GM19468 (cell line): ENCODE measurements at regions not wholly inside any gene's neighbourhood (a gene's known extent, or its start where the extent isn't known, plus 50 kb on each side); places are given as distances from the start of the nearest gene placed in this dataset.

Experiments
- ATAC-seq: cut with Tn5 transposase; IDR thresholded peaks from one replicate; pipeline ENCODE4 v1.9.1; 2021; ENCODE audit warnings: mild to moderate bottlenecking, moderate library complexity, moderate number of reproducible peaks; ENCODE audit not compliant: unreplicated experiment; ENCODE audit errors: extremely low read depth

DNA sequence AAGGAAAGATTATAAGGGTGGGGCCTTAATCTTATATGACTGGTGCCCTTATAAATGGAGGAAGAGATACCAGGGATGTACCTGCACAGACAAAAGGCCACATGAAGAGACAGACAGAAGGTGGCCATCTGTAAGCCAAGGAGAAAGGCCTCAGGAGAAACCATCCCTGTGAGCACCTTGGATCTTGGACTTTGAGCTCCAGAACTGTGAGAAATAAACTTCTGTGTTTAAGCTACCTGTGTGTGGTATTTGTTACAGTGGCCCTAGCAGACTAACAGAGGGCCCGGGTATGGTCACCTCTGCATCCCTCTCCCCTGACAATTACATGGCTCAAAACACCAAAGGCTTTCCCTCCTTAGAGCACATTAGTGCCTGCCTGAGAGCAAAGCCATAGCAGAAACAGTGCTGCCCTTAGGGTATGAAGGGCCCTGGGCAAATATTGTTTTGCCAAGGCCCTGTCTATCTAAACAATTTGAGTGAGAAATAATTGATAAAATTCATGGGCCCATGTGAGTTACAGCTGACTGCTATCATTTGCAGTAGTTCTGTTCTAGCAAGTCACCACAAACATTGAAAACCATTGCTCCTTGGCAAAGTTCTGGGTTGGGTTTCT lies 109.3 kb upstream of the MYCN start:
- ATAC-seq: no peak

GRCh38 chr2:15832030-15832709 lies 108.2 kb upstream of the MYCN start:
- no peak for ATAC-seq

DNA sequence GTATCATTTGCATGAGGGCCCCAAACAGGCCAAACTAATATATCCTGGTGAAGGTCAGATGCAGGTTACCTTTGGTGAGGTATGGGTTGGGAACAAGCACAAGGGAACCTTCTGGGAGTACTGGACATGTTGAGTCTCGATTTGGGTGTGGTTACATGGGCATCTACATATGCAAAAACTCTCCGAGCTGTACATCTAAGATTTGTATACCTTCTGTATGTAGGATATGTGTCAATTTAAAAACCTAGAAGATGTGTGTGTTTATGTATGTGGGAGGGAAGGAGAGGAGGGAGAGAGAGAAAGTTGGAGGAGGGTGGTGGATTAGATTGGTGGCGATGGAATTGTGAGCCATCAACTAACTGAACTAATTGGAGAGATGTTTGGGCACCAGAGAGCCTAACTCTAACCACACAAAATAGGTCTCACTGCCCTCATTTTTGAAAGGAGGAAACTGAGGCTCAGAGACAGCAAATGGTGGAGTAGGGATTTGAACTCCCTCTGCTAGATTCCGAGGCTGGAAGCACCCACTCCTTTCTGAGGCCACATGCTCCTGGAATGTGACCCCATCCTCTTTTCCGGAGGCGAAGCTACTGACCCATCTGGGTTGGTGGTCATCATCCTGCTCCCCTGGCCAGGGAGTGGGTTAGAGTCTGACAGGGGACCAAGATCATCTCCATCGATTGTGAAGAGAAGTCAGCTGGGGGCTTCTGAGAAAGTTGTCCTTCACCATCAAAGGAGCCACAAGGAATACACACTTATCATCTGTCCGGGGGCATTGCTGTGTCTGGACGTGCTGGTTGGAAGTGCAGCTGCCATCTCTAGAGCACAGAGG lies 107.3 kb upstream of the MYCN start:
- no peak for ATAC-seq

- ATAC-seq: no peak
Measured at GRCh38 chr2:15833731-15834130, 106.6 kb upstream of the MYCN start.

GRCh38 chr2:15834381-15835031 lies 105.8 kb upstream of the MYCN start:
- no peak for ATAC-seq

GRCh38 chr2:15835991-15836688 lies 104.2 kb upstream of the MYCN start:
- ATAC-seq: no peak

GRCh38 chr2:15836689-15837610 lies 103.4 kb upstream of the MYCN start:
- ATAC-seq: no peak

DNA sequence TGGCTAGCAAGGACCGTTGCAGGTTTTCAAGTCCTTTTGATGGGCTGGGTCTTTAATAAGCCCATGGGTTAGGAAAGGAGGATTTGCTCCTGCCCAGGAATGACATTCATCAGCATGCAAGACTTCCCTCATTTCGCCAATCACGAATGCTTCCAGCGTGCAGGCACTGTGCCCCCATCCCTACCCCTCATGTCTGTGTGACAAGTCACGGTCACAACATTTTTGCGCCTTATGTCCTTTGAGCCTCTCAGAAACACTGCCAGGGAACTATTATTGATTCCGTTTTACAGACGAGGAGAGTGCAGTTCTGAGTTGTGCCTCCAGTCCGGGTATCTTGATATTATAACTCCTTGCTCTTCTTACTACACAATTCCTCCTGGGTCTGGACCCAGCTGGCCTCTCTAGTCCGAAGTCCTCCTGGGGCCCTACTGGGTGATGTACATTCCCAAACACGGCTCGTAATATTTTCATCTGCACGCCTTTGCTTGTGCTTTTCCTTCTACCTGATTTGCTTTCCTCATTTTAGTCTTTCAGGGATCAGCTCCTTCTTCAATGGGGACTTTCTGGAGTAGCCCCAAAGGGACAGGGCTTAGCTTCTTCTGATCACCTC lies 101.8 kb upstream of the MYCN start:
- ATAC-seq: no peak

DNA sequence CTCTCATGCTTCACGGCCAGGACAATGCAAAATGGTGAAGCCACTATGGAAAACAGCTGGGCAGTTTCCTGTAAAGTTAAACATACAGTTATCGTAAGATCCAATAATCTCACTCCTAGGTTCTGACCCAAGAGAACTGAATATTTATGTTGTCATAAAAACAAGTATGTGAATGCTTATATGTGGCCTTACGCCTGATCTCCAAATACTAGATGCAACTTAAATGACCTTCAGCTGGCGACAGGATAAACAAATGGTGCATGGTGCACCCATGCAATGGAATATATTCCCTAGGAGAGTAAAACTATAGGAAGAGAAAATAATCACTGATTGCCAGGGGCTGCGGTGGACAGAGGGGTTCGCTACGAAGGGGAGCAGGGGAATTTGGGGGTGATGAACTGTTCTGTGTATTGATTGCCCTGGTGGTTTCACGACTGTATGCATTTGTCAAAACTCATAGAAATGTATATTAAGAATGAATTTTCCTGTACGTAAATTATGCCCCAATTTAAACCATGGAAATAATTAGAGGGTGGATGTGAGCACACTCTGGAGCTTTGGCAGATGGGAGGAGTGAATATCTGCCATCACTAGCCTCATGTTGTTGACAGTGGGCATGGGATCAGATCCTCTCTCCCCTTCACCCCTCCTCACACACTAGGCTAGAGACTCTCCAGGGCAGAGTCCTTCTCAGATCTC lies 100.8 kb upstream of the MYCN start:
- no peak for ATAC-seq

DNA sequence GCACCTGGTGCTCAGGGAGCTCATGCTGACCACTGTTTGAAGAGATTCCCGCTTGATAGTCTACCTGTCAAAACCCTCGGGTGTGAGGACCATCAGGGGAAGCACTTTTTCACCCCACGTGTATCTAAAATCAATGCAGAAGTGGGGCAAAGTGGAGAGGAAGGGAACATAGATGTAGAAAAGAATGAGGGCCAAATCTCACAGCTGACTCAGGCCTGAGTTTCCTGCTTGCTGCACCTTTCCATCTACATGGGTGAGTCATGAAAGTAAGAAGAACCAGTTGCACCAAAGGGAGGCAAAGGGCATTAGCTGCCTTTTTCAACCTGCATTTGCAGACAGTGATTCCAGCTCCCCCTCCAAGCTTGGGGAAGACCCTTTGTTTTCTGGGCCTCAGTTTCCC lies 100.2 kb upstream of the MYCN start:
- ATAC-seq: no peak

DNA sequence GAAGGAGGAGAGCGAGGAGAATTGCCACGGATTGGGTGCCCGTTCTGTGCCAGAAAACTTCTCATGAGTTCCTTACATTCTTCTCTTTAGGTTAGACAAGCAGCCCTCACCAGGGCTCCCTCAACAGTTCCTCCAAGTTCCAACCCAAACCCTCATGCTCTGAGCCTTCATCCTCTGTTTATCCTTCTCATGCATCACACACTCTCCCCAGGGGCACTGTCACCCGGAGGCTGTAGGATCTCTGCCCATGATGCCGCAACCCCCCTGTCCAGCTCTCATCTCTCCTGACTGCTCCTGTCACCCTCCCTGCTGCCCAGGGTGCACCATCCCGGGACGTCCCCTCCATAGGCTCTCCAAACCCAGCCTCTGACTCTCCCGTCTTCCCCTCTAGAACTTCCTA lies 99.4 kb upstream of the MYCN start:
- no peak for ATAC-seq

DNA sequence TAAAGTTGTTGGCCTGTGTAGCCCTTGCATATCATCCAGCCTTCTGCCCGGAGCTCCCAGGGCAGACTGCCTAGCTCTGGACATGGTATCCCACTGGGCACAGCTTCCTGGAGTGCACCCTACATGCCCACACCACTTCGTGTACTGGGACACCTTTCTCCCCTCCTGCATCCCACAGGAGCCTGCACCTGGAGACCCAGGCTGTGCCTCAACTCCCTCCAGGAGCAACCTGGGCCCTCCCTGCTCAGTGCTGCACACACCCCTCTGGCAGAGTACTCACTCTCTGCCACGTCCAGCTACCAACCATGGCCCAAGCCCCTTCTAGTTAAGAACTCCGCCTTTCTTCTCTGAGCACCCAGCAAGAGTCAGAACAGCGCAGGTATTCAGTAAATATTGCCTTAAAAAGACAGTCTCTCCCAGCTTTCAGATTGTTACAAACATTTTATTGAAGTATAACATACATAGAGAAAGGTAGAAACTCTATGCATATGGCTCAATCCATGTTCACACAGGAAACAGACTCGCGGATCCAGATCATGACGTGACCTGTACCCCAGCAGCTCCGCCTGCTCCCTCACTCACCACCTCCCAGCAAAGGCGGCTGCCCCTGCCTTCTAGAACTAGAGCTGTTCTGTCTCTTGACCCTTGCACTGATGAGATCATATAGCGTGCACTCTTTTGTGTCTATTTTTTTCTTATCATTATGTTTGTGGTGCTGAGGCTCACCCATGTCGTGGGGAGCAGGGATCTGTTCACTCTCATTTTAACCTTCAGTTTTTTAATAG lies 98.4 kb upstream of the MYCN start:
- no peak for ATAC-seq

- ATAC-seq: no peak
Measured at GRCh38 chr2:15842758-15843666, 97.3 kb upstream of the MYCN start.

DNA sequence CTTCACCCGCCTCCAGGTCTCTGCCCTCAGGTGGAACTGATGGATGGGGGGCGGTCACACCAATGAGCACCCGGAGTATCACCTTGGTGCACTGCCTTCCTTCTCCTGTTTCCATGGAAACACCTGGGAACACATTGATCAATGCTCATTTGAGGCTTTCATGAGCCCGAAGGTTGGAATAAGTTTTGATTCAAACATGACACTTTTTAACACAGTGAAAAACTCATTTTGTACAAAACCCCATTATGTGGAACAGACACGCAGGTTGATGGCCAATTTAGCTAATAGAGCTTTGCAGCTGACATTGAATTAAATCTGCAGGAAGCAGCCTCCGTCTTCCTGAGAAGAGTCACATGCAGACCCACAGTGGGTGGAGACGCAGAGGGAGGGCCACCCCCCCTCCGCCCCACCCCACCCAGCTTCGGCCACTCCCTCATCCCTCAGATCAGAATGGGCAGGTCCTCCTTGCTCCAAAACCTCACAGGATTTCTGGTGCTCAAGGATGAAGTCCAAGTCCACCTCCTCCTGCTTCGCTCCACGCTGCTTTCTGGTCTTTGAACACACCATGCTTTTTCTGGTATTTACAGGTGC lies 96.0 kb upstream of the MYCN start:
- ATAC-seq: no peak

GRCh38 chr2:15845294-15845693 lies 95.1 kb upstream of the MYCN start:
- ATAC-seq: no peak

DNA sequence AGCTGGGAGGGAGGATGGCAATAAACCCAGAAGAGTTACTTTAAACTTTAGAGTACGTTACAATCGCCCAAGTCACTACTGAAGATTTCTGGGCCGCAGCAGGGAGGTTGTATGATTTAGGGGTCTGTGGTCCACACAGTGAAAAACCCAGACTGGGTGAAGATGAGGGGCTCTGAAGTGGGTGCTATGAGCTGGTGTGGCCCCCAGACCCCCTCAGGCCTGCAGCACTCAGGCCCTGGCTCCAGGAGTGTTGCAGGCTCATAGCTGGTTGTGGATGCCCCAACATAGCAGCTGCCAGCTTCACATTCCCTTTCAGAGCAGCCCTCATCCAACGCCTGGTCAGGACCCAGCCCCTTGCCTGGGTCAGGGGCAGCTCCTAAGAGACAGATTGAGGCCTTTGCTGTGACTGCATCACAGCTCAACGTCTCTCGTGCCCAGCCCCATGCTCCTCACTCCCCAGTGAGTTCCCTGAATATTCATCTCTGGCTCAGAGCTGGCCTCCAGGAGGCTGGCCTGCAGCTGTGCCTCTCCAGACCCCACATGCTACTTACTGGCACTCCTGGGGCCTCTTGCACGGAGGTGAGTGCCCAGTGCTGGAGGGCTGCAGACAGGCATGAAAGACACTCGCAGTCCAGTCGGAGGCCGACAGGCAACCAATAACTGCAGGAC lies 94.5 kb upstream of the MYCN start:
- no peak for ATAC-seq
